VCaP (cell line): ENCODE measurements at regions not wholly inside any gene's neighbourhood (a gene's known extent, or its start where the extent isn't known, plus 50 kb on each side); places are given as distances from the start of the nearest gene placed in this dataset.

Experiments used
- H3K27ac ChIP-seq: fragments of 450-650 bp; 2 replicates; pipeline ENCODE4 v1.5.1; 2017
- CTCF ChIP-seq: fragments of 450-650 bp; conservative IDR thresholded peaks from 2 replicates; pipeline ENCODE4 v1.5.1; 2017; ENCODE audit warnings: mild to moderate bottlenecking, moderate library complexity

DNA sequence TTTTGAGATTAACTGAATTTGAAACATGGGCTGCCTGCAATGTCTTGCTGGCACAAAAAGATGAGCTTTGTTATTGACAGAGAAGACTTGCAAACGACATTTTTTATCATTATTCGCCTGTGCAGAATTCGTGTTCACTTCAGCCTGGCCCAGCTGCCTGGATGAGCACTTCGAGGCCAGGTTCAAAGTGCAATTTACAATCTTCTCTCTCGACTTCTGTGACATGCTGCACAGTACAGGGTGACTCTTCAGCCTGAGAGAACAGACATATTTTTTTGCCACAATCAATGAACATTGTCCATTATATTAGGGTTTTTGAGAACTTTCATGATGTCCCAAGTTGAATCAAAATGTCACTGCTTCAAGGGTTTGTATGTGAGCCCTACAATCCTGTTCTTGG, 616.5 kb downstream of the SMARCA1 start:
- no peak overlapping the region for H3K27ac ChIP-seq
- TF ChIP-seq CTCF = no peak

DNA sequence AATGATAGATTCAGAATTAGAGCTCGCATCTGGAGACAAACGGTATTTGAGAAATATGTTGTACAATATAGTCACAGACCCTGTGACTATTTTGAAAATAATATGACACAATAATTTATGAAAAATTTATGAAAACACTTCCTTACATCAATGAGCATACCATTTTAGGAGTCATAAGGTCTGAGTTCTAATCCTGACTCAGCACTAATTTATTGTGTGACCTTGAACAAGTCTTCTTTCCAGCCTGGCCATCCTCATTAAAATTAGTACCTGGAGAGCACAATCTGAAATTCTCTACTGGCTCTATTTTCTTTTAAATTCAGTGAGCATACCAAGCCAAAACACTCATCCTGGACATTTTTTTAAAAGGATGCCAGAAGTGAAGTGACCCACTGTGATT, 622.3 kb downstream of the SMARCA1 start:
- H3K27ac ChIP-seq = no peak overlapping the region
- TF ChIP-seq CTCF = no peak

DNA sequence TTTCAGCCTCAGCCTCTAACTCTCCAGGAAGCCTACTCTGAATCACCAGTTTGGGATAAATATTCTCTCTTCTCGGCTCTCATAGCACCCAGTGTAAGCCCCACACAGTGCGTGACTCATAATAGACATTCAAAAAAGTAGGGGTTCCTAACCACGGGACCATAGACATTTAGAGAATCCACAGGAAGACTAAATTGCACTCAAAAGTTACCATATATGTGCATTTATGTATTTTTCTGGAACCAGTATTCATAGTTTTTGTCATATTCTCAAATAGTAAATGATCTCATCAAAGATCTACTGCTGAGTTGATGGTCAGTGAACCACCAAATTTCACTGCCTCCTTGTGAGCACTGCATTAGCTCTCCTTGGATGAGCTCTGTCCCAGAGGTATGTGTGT, 625.7 kb downstream of the SMARCA1 start:
- no peak for TF ChIP-seq CTCF
- no peak overlapping the region for H3K27ac ChIP-seq

DNA sequence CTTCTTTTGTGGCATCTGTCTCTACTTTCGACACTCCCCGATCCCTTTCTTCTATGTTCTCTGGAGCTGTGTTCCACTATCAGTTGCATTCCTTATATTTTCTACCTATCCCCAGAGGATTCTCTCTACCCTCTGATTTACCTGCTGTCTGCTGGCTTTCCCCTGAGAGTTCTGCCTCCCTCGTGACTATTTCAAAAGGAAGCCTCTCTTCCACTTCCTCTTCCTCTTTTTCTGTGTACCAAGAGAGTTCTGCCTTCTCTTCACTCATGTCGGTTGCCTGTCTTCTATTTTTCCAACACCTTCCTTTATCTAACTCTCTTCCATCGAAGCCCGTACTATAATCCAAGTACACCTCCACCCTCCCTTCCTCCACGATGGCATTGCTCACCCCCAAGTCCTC, 631.7 kb downstream of the SMARCA1 start:
- TF ChIP-seq CTCF = no peak
- H3K27ac ChIP-seq = no peak overlapping the region

GRCh38 chrX:128884430-128884829, 638.9 kb downstream of the SMARCA1 start:
- no peak overlapping the region for H3K27ac ChIP-seq
- no peak for TF ChIP-seq CTCF

GRCh38 chrX:128883650-128884049, 639.6 kb downstream of the SMARCA1 start:
- TF ChIP-seq CTCF = no peak
- H3K27ac ChIP-seq = no peak overlapping the region

DNA sequence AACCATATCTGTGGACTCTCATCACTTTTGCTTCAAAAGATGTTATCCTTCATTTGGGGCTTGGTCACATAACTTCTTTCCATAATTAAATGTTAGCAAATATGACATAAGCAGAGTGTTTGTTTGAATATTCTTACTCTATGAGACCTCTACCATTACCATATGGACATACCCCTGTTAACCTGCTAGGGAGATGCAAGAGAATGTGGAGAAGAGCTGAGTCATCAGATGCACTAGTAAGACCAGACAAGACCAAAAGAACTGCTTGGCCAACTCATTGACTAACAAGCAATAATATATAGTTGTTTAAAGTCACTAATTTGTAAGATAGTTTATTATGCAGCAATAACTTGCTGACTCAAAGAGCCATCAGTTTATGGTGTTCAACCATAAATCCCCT, 652.9 kb downstream of the SMARCA1 start:
- no peak overlapping the region for H3K27ac ChIP-seq
- no peak for TF ChIP-seq CTCF

- H3K27ac ChIP-seq = no peak overlapping the region; the same call in 1 of the 2 replicates
- TF ChIP-seq CTCF = no peak
Observed at GRCh38 chrX:128862557-128862956, 660.7 kb downstream of the SMARCA1 start.
